SK-N-SH treated with all-trans-retinoic acid at 6 μM for 48 hours (cell line): ENCODE measurements at regions not wholly inside any gene's neighbourhood (a gene's known extent, or its start where the extent isn't known, plus 50 kb on each side); places are given as distances from the start of the nearest gene placed in this dataset.

Experiments
- ATAC-seq: fragments of 200-7000 bp; cut with Tn5 transposase; 3 replicates; pipeline ENCODE4 v1.9.1; 2020; ENCODE audit warnings: mild to moderate bottlenecking, moderate library complexity
- ARNTL ChIP-seq: fragments of 450-650 bp; formaldehyde crosslinking; IDR thresholded peaks from 2 replicates; pipeline ENCODE4 v1.5.0; 2020; ENCODE audit warnings: low read depth, mild to moderate bottlenecking, moderate library complexity, borderline replicate concordance
- BACH2 ChIP-seq: fragments of 250-450 bp; sonication (Bioruptor Pico); IDR thresholded peaks from 2 replicates; pipeline ENCODE4 v1.9.0; 2021; ENCODE audit warnings: mild to moderate bottlenecking, borderline replicate concordance
- CREB5 ChIP-seq: fragments of 250-450 bp; sonication (Bioruptor Pico); IDR thresholded peaks from 2 replicates; pipeline ENCODE4 v1.5.1; 2020; ENCODE audit warnings: low read depth, mild to moderate bottlenecking, moderate library complexity
- CSDC2 ChIP-seq: fragments of 250-450 bp; sonication (Bioruptor Pico); IDR thresholded peaks from 2 replicates; pipeline ENCODE4 v1.5.0; 2020; ENCODE audit warnings: mild to moderate bottlenecking, moderate library complexity
- ESRRG ChIP-seq: fragments of 250-450 bp; sonication (Bioruptor Pico); IDR thresholded peaks from 2 replicates; pipeline ENCODE4 v1.6.1; 2021; ENCODE audit warnings: mild to moderate bottlenecking
- ISL1 ChIP-seq: fragments of 250-450 bp; sonication (Bioruptor Pico); IDR thresholded peaks from 2 replicates; pipeline ENCODE4 v2.1.2; 2022; ENCODE audit warnings: mild to moderate bottlenecking, moderate library complexity
- OSR1 ChIP-seq: fragments of 250-450 bp; sonication (Bioruptor Pico); IDR thresholded peaks from 2 replicates; pipeline ENCODE4 v1.8.0; 2022; ENCODE audit warnings: moderate library complexity, mild to moderate bottlenecking, inconsistent platforms
- PATZ1 ChIP-seq: fragments of 250-450 bp; sonication (Bioruptor Pico); IDR thresholded peaks from 2 replicates; pipeline ENCODE4 v1.8.0; 2020; ENCODE audit warnings: mild to moderate bottlenecking, moderate library complexity, borderline replicate concordance
- POU6F1 ChIP-seq: fragments of 250-450 bp; sonication (Bioruptor Pico); IDR thresholded peaks from 2 replicates; pipeline ENCODE4 v1.8.0; 2021; ENCODE audit warnings: low read depth, mild to moderate bottlenecking, moderate library complexity, borderline replicate concordance
- PPARA ChIP-seq: fragments of 250-450 bp; sonication (Bioruptor Pico); IDR thresholded peaks from 2 replicates; pipeline ENCODE4 v1.5.0; 2020; ENCODE audit warnings: mild to moderate bottlenecking, borderline replicate concordance
- RARB ChIP-seq: fragments of 250-450 bp; sonication (Bioruptor Pico); IDR thresholded peaks from 2 replicates; pipeline ENCODE4 v1.8.0; 2021; ENCODE audit warnings: mild to moderate bottlenecking, moderate library complexity
- SNAI2 ChIP-seq: fragments of 250-450 bp; sonication (Bioruptor Pico); IDR thresholded peaks from 2 replicates; pipeline ENCODE4 v1.5.0; 2020; ENCODE audit warnings: mild to moderate bottlenecking, moderate library complexity
- TOX ChIP-seq: fragments of 250-450 bp; sonication (Bioruptor Pico); IDR thresholded peaks from 2 replicates; pipeline ENCODE4 v1.8.0; 2021; ENCODE audit warnings: mild to moderate bottlenecking, moderate library complexity, borderline replicate concordance
- ZC3H10 ChIP-seq: fragments of 250-450 bp; sonication (Bioruptor Pico); IDR thresholded peaks from 2 replicates; pipeline ENCODE4 v1.5.1; 2021; ENCODE audit warnings: mild to moderate bottlenecking, moderate library complexity
- ZFP3 ChIP-seq: fragments of 250-450 bp; sonication (Bioruptor Pico); IDR thresholded peaks from 2 replicates; pipeline ENCODE4 v1.5.0; 2020; ENCODE audit warnings: mild to moderate bottlenecking, moderate library complexity
- ZFP30 ChIP-seq: fragments of 450-650 bp; formaldehyde crosslinking; IDR thresholded peaks from 2 replicates; pipeline ENCODE4 v1.5.0; 2022; ENCODE audit warnings: mild to moderate bottlenecking, moderate library complexity
- ZNF565 ChIP-seq: fragments of 450-650 bp; formaldehyde crosslinking; conservative IDR thresholded peaks from 2 replicates; pipeline ENCODE4 v1.5.0; 2020; ENCODE audit warnings: low read depth, mild to moderate bottlenecking, moderate library complexity
- ZNF70 ChIP-seq: fragments of 450-650 bp; formaldehyde crosslinking; IDR thresholded peaks from 2 replicates; pipeline ENCODE4 v1.5.0; 2020; ENCODE audit warnings: mild to moderate bottlenecking, moderate library complexity
- ZNF8 ChIP-seq: fragments of 450-650 bp; formaldehyde crosslinking; IDR thresholded peaks from 2 replicates; pipeline ENCODE4 v1.5.0; 2020; ENCODE audit warnings: mild to moderate bottlenecking, moderate library complexity
- TF ChIP-seq, protein P1 (sequence below): fragments of 250-450 bp; sonication (Bioruptor Pico); IDR thresholded peaks from 2 replicates; pipeline ENCODE4 v1.5.0; 2020; ENCODE audit warnings: mild to moderate bottlenecking, moderate library complexity
- TF ChIP-seq, protein P2 (sequence below): fragments of 250-450 bp; sonication (Bioruptor Pico); IDR thresholded peaks from 2 replicates; pipeline ENCODE4 v1.5.1; 2021; ENCODE audit warnings: mild to moderate bottlenecking, moderate library complexity

GRCh38 chr9:10678790-10679189 is 66.0 kb upstream of the PTPRD start:
- no peak for ATAC-seq
- TF ChIP-seq ZNF8 (CRISPR knock-in tag) = no peak
- TF ChIP-seq BACH2 = no peak
- TF ChIP-seq CSDC2 = no peak

DNA sequence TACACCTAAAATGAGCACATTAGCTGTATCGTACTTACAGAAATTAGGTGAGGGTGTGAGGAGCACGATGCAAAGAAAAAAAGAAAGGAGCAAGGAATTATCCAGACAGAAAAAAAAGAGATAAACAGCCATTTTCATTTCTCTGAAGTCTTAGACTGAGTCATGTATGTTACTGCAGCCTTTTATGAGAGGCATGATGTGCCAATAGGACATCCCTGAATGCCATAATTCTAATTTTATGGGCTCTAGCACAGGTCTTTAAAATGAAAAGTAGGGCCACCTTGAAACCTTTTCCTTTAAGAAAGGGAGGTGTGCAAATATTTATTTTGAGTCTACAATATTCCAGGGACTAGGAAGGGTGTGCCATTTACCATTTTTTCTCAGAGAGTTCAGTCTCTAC is 74.1 kb upstream of the PTPRD start:
- ATAC-seq = no peak

DNA sequence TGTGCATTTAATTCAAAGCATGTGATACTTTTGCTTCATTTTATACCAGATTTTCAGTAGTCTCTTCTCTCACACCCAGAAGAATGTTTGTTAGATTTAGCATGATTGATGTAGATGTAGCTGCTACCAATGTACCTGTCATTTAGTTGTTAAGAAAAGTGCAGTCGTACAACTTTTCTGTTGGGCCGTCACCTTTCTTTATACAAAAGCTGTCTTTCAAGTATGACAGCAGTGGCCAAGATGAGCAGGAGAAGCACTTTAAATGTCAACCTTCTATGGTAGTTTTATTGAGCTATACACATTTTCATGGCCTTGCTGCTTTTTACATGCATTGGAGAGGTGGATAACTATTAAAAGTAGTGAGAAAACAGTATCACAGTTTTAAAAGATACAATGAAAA is 77.7 kb upstream of the PTPRD start:
- no peak for ATAC-seq
- no peak for TF ChIP-seq TOX (CRISPR knock-in tag)
- no peak for TF ChIP-seq PPARA (CRISPR knock-in tag)
- TF ChIP-seq ZFP30 = no peak
- TF ChIP-seq PATZ1 = no peak
- no peak for TF ChIP-seq ZFP3 (CRISPR knock-in tag)
- TF ChIP-seq, protein P1, sequence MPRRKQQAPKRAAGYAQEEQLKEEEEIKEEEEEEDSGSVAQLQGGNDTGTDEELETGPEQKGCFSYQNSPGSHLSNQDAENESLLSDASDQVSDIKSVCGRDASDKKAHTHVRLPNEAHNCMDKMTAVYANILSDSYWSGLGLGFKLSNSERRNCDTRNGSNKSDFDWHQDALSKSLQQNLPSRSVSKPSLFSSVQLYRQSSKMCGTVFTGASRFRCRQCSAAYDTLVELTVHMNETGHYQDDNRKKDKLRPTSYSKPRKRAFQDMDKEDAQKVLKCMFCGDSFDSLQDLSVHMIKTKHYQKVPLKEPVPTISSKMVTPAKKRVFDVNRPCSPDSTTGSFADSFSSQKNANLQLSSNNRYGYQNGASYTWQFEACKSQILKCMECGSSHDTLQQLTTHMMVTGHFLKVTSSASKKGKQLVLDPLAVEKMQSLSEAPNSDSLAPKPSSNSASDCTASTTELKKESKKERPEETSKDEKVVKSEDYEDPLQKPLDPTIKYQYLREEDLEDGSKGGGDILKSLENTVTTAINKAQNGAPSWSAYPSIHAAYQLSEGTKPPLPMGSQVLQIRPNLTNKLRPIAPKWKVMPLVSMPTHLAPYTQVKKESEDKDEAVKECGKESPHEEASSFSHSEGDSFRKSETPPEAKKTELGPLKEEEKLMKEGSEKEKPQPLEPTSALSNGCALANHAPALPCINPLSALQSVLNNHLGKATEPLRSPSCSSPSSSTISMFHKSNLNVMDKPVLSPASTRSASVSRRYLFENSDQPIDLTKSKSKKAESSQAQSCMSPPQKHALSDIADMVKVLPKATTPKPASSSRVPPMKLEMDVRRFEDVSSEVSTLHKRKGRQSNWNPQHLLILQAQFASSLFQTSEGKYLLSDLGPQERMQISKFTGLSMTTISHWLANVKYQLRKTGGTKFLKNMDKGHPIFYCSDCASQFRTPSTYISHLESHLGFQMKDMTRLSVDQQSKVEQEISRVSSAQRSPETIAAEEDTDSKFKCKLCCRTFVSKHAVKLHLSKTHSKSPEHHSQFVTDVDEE = no peak
- no peak for TF ChIP-seq POU6F1 (CRISPR knock-in tag)
- no peak for TF ChIP-seq ISL1 (CRISPR knock-in tag)
- TF ChIP-seq ZNF8 (CRISPR knock-in tag) = no peak
- TF ChIP-seq OSR1 (CRISPR knock-in tag) = no peak
- no peak for TF ChIP-seq ZC3H10

More for the DNA sequence above, 74.1 kb upstream of the PTPRD start:
- TF ChIP-seq ZNF70 (CRISPR knock-in tag) (no peak), SNAI2 (CRISPR knock-in tag) (no peak), PPARA (CRISPR knock-in tag) (no peak), RARB (CRISPR knock-in tag) (no peak), ISL1 (CRISPR knock-in tag) (no peak), ZFP30 (no peak), OSR1 (CRISPR knock-in tag) (no peak), BACH2 (no peak), CREB5 (CRISPR knock-in tag) (no peak), ZNF8 (CRISPR knock-in tag) (no peak)

DNA sequence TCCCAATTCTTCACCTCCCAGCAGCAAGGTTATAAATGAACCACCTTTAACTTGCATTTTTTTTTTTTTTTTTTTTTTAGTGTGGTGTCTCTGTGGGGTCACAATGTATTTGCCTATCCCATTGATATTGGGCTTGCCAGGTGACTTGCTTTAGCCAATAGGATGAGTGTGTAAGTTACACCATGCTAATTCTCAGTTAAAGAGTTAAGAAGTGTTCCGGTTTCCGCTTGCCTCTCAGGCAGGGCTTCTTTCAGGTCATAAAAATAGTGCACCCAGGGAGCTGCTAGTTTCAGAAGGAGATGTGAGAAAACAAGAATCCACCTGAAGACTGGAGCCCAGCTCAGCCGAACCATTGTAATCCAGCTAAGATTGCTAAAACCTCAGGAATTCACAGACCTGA is 84.2 kb upstream of the PTPRD start:
- no peak for ATAC-seq
- TF ChIP-seq ISL1 (CRISPR knock-in tag) = no peak
- no peak for TF ChIP-seq ESRRG (CRISPR knock-in tag)
- no peak for TF ChIP-seq ZNF8 (CRISPR knock-in tag)
- TF ChIP-seq CREB5 (CRISPR knock-in tag) = no peak
- TF ChIP-seq, protein P1 = no peak
- TF ChIP-seq ZNF565 (CRISPR knock-in tag) = no peak
- no peak for TF ChIP-seq ARNTL
- TF ChIP-seq, protein P2, sequence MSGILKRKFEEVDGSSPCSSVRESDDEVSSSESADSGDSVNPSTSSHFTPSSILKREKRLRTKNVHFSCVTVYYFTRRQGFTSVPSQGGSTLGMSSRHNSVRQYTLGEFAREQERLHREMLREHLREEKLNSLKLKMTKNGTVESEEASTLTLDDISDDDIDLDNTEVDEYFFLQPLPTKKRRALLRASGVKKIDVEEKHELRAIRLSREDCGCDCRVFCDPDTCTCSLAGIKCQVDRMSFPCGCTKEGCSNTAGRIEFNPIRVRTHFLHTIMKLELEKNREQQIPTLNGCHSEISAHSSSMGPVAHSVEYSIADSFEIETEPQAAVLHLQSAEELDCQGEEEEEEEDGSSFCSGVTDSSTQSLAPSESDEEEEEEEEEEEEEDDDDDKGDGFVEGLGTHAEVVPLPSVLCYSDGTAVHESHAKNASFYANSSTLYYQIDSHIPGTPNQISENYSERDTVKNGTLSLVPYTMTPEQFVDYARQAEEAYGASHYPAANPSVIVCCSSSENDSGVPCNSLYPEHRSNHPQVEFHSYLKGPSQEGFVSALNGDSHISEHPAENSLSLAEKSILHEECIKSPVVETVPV (CRISPR knock-in tag) = no peak
- TF ChIP-seq RARB (CRISPR knock-in tag) = no peak
- TF ChIP-seq POU6F1 (CRISPR knock-in tag) = no peak
- TF ChIP-seq ZFP30 = no peak
- TF ChIP-seq PPARA (CRISPR knock-in tag) = no peak
- no peak for TF ChIP-seq ZFP3 (CRISPR knock-in tag)
